ENCODE measurements at regions not wholly inside any gene's neighbourhood (a gene's known extent, or its start where the extent isn't known, plus 50 kb on each side); places are given as distances from the start of the nearest gene placed in this dataset.

DNA sequence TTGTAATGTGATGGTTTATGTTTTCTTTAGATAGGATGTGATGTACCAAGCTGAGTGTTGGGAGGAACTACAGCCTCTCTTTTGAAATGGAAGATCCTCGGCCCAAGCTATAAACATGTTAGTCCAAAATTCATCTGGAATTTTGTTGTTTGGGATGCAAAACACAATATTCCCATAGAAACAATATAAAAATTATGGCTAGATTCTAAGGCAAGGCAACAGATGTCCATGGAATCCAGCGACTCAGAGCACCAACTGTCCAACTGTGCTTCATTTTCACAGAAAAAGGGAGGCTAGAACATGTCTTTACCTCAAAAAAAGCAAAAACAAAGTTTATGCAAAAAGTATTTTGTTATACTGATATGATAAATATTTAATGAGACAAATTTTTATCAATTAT is 52.4 kb upstream of the ATP8B1 start:
- Mint-ChIP-seq H3K4me3 (ENCODE audit: unreplicated experiment) (no peak overlapping the region), H3K36me3 (ENCODE audit: unreplicated experiment) (no peaks in the 10 kb centered on the region), H3K27me3 (ENCODE audit: unreplicated experiment) (no peaks in the 10 kb centered on the region), H3K9me3 (ENCODE audit: unreplicated experiment) (peaks cover 2% of the 10 kb centered on the region), H3K4me1 (ENCODE audit: low read depth, unreplicated experiment) (peaks cover 13% of the 10 kb centered on the region), H3K27ac (ENCODE audit: unreplicated experiment) (no peak overlapping the region)
- TF ChIP-seq, protein P1, sequence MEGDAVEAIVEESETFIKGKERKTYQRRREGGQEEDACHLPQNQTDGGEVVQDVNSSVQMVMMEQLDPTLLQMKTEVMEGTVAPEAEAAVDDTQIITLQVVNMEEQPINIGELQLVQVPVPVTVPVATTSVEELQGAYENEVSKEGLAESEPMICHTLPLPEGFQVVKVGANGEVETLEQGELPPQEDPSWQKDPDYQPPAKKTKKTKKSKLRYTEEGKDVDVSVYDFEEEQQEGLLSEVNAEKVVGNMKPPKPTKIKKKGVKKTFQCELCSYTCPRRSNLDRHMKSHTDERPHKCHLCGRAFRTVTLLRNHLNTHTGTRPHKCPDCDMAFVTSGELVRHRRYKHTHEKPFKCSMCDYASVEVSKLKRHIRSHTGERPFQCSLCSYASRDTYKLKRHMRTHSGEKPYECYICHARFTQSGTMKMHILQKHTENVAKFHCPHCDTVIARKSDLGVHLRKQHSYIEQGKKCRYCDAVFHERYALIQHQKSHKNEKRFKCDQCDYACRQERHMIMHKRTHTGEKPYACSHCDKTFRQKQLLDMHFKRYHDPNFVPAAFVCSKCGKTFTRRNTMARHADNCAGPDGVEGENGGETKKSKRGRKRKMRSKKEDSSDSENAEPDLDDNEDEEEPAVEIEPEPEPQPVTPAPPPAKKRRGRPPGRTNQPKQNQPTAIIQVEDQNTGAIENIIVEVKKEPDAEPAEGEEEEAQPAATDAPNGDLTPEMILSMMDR (IDR thresholded peaks at IDR 0.05; ENCODE audit: partially characterized antibody, unreplicated experiment) = no peak
- no peak for DNase-seq

DNA sequence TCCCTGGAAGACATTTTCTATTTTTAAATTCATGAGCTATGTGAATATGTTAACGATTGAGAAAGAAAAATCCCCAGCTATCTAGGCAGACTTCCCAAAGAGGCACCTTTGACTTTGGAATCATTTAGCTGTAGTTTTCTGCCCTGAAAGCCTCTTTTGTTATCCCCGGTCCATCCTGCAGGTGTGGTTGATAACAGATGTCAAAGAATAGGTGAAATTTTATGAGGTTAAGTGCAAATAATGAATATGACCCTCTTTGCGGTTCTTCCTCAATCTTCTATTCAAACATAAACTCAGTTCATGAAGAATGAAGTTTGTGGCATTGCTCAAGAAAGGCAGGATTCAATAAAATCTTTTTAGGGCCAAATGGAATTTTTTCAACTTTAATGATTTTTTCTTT is 51.6 kb upstream of the ATP8B1 start:
- Mint-ChIP-seq H3K27me3 (ENCODE audit: unreplicated experiment) (no peaks in the 10 kb centered on the region), H3K27ac (ENCODE audit: unreplicated experiment) (no peak overlapping the region), H3K36me3 (ENCODE audit: unreplicated experiment) (no peaks in the 10 kb centered on the region), H3K4me3 (ENCODE audit: unreplicated experiment) (no peak overlapping the region), H3K9me3 (ENCODE audit: unreplicated experiment) (peaks cover 4% of the 10 kb centered on the region), H3K4me1 (ENCODE audit: low read depth, unreplicated experiment) (peaks cover 15% of the 10 kb centered on the region)
- TF ChIP-seq, protein P1 (IDR thresholded peaks at IDR 0.05; ENCODE audit: partially characterized antibody, unreplicated experiment) = no peak
- DNase-seq = no peak

DNA sequence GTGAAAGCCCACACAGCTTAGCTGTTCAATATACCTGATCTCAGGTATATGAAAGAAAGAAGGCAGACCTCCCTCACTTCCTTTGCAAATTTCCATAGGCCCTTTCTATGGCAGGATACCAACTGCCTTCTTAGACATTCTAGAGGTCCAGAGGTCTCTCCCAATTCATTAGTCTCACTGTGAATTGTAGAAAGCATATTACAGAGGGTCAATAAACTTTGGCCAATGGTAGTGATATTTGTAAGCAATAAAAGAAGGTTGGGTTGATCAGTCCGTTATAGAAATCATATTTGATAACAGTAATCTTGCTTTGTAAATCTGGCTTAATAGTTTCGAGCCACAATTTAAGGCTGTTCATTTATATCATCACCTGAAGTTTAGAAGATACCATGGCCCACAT is 50.7 kb upstream of the ATP8B1 start:
- H3K9me3 Mint-ChIP-seq (ENCODE audit: unreplicated experiment) = peaks cover 4% of the 10 kb centered on the region
- H3K36me3 Mint-ChIP-seq (ENCODE audit: unreplicated experiment) = no peaks in the 10 kb centered on the region
- H3K27me3 Mint-ChIP-seq (ENCODE audit: unreplicated experiment) = no peaks in the 10 kb centered on the region
- DNase-seq = no peak
- H3K4me1 Mint-ChIP-seq (ENCODE audit: low read depth, unreplicated experiment) = peaks cover 15% of the 10 kb centered on the region
- H3K27ac Mint-ChIP-seq (ENCODE audit: unreplicated experiment) = no peak overlapping the region
- no peak overlapping the region for H3K4me3 Mint-ChIP-seq (ENCODE audit: unreplicated experiment)
- TF ChIP-seq, protein P1 (IDR thresholded peaks at IDR 0.05; ENCODE audit: partially characterized antibody, unreplicated experiment) = no peak

DNA sequence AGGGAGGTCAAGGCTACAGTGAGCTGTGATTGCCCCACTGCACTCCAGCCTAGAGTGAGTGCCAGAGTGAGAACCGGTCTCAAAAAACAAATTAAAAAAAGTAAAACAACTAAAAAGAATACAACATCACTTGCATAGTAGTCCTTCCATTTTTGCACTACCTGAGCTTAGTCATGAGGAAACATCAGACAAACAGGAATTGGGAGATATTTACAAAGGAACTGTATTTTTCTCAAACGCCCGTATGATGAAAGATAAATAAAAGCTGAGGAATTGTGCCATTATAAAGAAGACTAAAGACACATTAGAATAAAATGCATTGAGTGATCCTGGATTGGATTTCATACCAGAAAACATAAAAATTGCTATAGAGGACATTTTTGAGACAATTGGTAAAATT is 50.0 kb upstream of the ATP8B1 start:
- Mint-ChIP-seq H3K4me1 (ENCODE audit: low read depth, unreplicated experiment) (peaks cover 15% of the 10 kb centered on the region), H3K27ac (ENCODE audit: unreplicated experiment) (no peak overlapping the region), H3K36me3 (ENCODE audit: unreplicated experiment) (no peaks in the 10 kb centered on the region), H3K9me3 (ENCODE audit: unreplicated experiment) (peaks cover 4% of the 10 kb centered on the region), H3K27me3 (ENCODE audit: unreplicated experiment) (no peaks in the 10 kb centered on the region), H3K4me3 (ENCODE audit: unreplicated experiment) (no peak overlapping the region)
- TF ChIP-seq, protein P1 (IDR thresholded peaks at IDR 0.05; ENCODE audit: partially characterized antibody, unreplicated experiment) = no peak
- no peak for DNase-seq

Data from glutamatergic neuron (in vitro differentiated cells).